ENCODE measurements at regions not wholly inside any gene's neighbourhood (a gene's known extent, or its start where the extent isn't known, plus 50 kb on each side); places are given as distances from the start of the nearest gene placed in this dataset.

GRCh38 chr5:170164921-170165320, 59.2 kb downstream of the FOXI1 start:
- no peak for TF ChIP-seq POLR2A (IDR thresholded peaks at IDR 0.05; ENCODE audit: low read length)
- TF ChIP-seq GATA1 (IDR thresholded peaks at IDR 0.05; ENCODE audit: low read depth, low read length), result no peak

Data from erythroblast (primary cell).